Kasumi-1 (cell line): ENCODE measurements at regions not wholly inside any gene's neighbourhood (a gene's known extent, or its start where the extent isn't known, plus 50 kb on each side); places are given as distances from the start of the nearest gene placed in this dataset.

Experiments used
- DNase-seq, 2 experiments: peaks; one replicate each; lab custom pipeline; 2025; lab: John Stamatoyannopoulos, UW

DNA sequence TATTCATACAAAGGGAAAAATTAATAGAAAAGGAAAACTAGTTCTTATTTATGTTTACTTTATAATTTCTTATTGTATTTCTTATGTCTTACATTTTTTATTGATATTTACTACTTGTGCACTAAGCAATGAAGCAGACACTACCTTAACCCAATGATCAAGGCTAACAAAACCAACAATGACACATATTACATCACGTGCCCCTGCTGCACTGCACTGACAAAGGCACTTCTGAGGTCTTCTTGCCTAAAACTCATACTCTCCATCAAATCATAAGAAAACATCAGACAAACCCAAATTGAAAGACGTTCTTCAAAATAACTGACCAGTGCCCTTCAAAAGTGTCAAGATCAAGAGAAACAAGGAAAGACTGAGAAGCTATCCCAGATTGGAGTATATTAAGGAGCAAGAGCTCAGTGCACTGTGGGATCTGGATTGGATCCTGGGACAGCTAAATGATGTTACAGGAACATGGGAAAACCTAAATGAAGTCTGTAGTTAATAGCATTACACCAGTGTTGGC lies 230.9 kb downstream of the AUH start:
- DNase-seq = no peak

DNA sequence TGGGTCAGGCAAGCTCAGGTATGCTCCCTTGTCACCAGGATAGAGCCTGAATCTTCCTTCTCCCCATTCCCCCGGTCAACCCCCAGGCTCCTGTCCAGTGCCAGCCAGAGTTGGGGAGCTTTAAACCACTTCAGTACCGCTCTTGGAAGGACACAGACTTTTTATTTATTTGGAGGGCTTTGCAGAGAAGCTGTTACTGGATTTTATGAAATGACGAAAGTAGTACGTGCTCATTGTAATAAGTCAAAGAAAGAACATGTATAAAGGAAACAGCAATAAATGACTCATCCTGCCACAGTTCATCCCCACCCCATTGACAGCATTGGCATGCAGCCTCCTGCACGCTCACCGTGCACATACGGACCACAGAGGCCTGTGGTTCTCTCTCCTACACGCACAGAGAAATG lies 230.3 kb downstream of the AUH start:
- DNase-seq = peak; percentile 39 to 44

DNA sequence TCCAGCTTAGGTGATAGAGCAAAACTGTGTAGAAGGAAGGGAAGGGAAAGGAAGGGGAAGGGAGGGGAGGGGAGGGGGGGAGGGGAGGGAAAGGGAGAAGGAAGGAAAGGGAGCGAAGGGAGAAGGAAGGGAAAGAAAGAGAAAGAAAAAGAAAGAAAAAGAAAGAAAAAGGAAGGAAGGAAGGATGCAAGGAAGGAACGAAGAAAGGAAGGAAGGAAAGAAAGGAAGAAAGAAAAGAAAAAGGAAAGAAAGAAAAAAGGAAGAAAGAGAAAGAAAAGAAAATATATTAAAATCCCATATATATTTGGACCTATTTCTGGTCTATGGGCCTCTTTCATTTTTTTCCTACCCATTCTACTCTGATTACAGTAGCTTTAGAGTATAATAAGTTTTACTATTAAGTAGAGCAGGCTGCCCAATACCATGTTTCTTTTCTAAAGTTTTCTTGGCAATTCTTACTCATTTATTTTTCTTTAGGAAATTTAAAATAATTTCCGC lies 229.1 kb downstream of the AUH start:
- DNase-seq = no peak

GRCh38 chr9:91134608-91135007 lies 227.1 kb downstream of the AUH start:
- no peak for DNase-seq

DNA sequence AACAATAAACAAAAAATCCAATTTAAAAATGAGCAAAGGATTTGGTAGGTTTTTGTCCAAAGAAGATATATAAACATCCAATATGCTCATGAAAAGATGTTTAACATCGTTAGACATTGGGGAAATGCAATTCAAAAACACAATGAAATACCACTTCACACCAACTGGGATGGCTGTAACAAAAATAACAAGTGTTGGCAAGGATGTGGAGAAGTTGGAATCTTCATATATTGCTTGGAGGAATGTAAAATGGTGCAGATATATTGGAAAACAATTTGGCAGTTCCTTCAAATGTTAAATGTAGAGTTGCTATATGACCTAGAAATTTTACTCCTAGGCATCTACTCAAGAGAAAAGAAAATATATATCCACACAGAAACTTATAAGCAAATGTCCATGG lies 224.3 kb downstream of the AUH start:
- DNase-seq = no peak

DNA sequence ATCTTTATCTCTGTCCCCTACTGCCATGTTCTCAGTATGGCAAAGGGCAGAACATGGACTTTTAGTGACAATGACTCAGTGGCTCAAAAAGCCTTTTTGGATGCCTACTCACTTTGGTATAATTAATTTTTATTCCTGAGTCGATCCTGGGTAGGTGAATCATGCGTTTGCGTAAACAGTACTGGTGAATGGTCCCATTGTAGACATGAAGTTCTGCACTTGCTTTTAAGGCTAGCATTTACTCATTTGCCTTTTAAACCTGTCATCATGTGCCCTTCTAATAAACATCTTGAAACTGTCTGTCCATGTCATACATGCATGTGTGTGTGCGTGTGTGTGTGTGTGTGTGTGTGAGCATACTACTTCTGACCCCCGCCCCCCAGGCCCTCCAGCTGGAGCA lies 223.0 kb downstream of the AUH start:
- no peak for DNase-seq

DNA sequence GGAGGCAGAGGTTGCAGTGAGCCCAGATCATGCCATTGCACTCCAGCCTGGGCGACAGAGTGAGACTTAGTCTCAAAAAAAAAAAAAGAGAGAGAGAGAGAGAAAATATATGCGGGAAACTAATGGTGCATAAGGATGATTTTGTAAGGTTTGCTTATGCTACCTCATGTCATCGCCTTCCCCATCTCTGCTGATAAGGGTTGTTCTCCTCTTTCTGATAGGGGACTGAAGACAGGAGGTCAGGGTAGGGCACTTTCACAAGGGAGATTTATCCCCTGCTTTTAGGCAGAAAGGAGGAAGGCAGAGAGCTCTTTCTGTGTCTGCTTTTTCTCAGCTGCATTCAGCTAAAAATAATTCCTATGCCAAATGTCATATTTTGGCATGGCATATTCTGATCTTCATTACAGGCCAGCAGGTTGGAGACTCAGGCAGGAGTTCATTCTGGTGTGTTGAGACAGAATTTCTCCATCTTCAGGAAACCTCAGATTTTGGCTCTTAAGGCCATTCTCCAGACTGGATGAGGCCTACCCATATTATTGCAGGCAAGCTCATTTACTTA lies 220.2 kb downstream of the AUH start:
- DNase-seq = no peak

GRCh38 chr9:91143162-91143561 lies 218.6 kb downstream of the AUH start:
- no peak for DNase-seq

- DNase-seq = no peak
These were observed 218.1 kb downstream of the AUH start for GRCh38 chr9:91143642-91144041.

DNA sequence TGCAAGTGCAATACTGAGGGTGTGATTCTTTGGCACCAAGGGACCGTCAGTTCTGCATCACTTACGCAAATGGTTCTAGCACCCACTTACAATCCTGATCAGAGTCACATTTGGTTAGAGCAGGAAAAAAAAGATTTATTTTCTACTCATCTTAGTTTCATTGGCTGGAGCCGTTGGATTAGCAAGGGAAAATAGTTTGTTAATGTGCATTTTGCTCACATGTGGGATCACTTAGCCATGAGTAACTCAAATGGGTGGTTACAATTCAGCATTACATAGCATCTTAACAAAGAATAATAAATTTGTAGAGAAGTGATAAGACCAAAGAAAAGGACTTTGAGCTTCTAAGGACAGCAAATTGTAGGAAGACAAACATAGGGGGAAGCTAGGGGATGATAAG lies 216.9 kb downstream of the AUH start:
- no peak for DNase-seq

DNA sequence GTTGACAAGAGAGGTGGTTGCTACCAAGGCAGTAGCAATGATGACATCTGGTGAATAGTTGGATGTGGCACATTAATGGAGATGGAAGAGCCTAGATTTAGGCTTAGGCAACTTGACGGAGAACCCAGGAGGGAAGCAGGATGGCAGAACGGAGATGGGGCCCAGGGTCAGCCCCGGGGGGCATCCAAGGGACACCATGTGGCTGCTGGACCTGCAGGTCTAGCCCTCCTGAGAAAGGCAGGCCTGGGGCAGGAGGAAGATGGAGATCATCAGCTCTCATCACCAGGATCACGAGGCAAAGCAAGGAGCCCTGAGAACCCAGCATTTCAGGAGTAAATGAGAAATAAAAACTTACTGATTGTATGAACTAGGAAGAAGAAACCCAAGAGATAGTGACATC lies 216.2 kb downstream of the AUH start:
- no peak for DNase-seq

DNA sequence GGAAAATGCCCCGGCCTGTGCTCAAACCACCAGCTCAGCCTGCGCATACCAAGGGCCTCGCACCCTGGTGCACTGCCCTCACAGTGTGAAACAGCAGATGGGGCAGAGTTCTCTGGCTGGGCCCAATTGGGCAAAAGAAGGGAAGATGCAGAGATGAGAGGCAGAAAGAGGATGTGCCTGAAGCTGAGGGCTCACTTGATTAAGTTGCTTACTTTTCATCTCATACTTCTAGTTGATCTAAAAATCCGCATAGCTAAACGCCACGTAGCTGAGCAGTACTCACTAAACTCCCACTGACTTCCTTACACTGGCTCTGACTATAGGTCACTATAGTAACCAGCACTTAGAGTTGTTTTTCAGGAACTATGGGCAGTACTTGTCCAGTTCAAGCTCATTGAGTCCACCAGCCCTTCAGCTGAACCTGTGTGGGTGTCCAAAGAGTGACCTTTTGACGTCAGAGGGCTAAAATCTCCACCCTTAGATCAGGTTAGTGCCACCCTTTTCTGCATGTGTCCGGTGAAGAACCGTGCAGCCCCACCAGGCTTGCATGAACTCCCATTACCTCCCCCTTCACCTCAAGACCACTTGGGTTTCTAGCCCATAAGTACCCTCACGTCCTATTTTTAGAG lies 215.2 kb downstream of the AUH start:
- DNase-seq = no peak

DNA sequence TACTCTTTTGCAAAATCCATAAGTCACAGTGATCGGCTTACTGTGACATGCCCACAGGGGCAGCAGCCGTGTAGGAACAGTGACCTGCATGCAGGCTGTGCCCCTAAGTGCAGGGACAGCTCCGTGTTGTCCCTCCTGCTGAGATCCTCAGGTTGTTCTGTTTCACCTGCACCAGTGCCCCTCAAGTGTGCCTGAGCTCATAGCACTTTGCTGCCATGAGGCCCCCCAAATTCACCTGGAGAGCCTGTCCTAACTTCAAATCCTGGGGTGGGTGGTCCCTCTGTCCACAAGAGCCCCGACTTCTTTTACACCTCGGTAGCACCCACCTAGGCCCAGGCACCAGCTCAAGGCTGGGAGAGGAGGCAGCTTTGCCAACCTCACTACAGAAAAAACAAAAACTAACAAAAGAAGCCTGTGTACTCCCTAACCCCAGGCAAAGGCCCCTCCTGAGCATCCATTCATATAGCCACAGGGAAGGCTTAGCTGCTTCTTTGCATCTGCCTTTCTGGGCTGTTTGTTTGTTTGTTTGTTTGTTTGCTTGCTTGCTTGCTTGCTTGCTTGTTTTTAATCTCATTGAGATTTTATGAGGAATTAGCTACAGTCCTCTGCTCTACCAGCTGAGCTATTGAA lies 214.5 kb downstream of the AUH start:
- no peak for DNase-seq

DNA sequence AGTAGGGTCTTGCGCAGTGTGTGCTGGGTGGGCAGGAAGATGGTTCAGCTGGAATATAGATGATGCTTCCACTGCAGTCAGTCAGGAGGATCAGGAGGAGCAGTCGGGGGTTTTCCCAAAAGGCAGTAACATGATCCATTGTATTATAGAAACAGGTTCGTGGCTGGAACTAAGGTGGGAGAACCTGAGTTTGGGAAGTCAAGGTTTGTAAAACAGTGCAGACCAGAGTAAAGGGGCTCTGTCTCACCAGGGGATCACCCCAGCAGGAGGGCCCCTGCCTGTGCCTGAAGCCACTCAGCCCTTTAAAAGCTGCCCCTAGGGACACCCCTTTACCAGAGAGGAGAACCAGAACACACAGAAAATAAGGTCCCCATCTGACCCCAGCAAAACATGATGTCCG lies 213.4 kb downstream of the AUH start:
- DNase-seq = no peak

DNA sequence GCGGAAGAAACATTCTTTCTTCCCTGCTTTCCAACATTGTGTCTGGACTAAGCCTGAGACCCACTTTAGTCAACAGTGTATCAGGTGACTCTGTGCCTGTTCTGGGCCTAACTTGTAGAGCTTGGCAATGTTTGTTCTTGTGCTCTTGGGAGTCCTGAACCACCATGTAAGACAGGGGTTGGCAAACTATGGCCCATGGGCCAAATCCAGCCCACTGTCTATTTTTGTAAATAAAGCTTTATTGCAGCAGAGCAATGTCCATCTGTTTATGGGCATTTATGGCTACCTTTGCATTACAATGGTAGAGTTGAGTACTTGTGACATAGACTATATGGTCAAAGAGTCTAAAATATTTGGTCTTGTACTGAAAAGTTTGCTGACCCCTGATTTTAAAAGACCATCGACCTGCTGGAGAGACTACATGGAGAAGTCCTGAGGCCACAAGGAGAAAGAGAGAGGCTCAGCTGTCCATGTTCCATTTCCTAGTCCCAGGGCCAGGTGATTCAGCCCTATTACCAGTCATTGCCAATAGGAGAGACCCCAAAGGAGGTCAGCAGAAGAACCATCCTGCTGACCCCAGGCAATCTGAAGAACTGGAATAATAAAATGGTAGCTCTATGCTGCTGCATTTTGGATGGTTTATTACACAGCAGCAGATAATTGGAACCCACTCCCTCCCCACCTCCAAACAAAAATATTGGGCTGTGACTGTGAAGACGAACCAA lies 211.3 kb downstream of the AUH start:
- no peak for DNase-seq

GRCh38 chr9:91150998-91151717 lies 210.6 kb downstream of the AUH start:
- DNase-seq = peak; percentile 19 to 21

DNA sequence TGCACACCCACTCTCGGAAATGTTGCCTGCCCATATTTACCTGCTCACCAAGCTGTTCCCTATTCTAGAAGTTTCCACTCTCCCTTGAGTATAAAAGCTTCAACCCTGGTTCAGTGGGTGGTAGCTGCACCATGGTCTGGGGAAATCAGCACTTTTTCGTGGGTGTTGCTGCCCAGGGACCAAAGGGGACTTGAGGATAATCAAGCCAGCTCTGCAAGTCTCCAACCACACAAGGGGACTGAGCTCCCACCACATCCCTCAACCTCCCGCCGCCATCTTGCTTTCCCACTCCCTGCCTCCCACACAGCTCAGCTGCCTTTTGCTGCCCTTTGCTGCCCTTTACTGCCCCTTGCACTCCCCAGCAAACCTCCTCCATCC lies 210.0 kb downstream of the AUH start:
- no peak for DNase-seq

GRCh38 chr9:91154686-91155085 lies 207.0 kb downstream of the AUH start:
- no peak for DNase-seq

GRCh38 chr9:91155181-91155580 lies 206.5 kb downstream of the AUH start:
- no peak for DNase-seq

- no peak for DNase-seq
These were observed 205.9 kb downstream of the AUH start for GRCh38 chr9:91155746-91156376.

DNA sequence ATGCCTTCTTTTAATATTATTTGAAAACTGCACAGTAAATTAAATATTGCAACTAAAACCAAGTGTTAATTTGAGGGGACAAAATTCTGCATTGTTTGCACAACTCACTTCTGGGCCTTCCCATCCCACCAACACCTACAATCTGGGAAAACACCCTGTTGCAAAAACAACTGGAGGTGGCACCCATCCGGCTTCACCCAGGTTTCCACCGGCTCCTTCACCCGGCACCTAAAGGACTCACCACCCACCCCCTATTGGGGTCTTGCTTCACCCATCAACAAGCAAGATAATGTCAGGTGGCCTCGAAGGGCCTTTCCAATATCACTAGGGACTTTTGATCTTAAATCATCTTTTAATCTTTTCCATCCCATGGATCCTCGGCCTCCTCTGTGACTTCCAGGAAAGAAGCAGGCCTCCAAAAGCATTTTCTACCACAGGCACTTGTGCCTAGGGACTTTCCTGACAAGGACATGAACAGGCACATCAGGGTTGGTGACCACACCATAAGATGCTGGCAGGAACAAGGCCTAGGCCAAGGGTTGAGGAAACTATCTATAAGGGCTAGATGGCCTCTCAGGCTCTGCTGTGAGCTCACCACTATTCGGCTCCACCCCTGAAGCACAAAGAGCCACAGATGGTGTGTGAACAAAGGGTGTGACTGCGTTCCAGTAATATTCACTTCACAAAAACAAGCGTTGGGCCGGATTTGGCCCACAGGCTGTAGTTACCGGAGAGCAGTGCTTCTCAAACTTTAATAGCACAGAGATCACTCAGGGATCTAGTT lies 205.1 kb downstream of the AUH start:
- no peak for DNase-seq
